ENCODE measurements at regions not wholly inside any gene's neighbourhood (a gene's known extent, or its start where the extent isn't known, plus 50 kb on each side); places are given as distances from the start of the nearest gene placed in this dataset.

DNA sequence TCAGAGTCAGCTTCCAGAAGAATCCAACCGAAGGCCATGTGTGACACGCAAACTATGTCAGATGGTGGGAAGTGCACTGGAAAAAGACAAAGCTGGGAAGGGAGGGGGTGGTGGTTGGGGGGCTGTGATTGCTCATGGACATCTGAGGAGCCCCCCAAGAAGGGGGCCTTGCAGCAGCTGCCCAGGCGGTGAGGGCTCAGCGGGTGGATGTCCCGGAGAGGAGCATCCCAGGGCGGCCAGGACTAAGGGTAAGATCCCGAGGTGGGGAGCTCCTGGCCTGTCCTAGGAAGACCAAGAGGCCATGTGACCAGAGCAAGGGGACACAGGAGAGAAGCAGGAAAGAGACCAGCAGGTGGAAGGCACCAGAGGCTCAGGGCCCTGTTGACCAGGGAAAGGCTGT lies 299.5 kb downstream of the PREX1 start:
- Histone ChIP-seq H3K27me3 (ENCODE audit: control insufficient read depth in 2 of 2, insufficient read depth in 2 of 2, low read length in 2 of 2) (no peaks in the 10 kb centered on the region), H3K4me1 (ENCODE audit: control insufficient read depth in 1 of 2, insufficient read depth in 2 of 2, low read length in 2 of 2) (no peaks in the 10 kb centered on the region), H4K20me1 (ENCODE audit: insufficient read depth, low read length) (no peaks in the 10 kb centered on the region), H3K79me2 (ENCODE audit: insufficient read depth, low read length) (no peaks in the 10 kb centered on the region), H3K4me3 (replicated peaks in 1 of 3; ENCODE audit: low read depth in 2 of 3, low read length in 3 of 3) (no peak overlapping the region), H3K4me2 (replicated peaks; ENCODE audit: extremely low read depth, low read length, poor library complexity, severe bottlenecking) (no peak overlapping the region), H3K9ac (ENCODE audit: insufficient read depth, low read length, poor library complexity, severe bottlenecking) (no peak overlapping the region), H2AFZ (ENCODE audit: insufficient read depth, low read depth, low read length, poor library complexity, severe bottlenecking) (no peak overlapping the region), H3K36me3 (replicated peaks in 1 of 2; ENCODE audit: control insufficient read depth in 1 of 2, insufficient read depth in 2 of 2, low read length in 2 of 2) (no peaks in the 10 kb centered on the region), H3K9me3 (replicated peaks in 1 of 2; ENCODE audit: control insufficient read depth in 1 of 2, insufficient read depth in 1 of 2, low read length in 2 of 2) (no peaks in the 10 kb centered on the region), H3K27ac (ENCODE audit: low read depth in 1 of 2, low read length in 2 of 2) (no peak overlapping the region)
- no peak for DNase-seq
- Mint-ChIP-seq H3K4me1 (no peaks in the 10 kb centered on the region), H3K27me3 (ENCODE audit: low read depth in 3 of 3) (peaks cover 0 to 6% (median 0%) of the 10 kb centered on the region in 3 donors), H3K4me3 (no peak overlapping the region), H3K9me3 (peaks cover 0 to 3% (median 0%) of the 10 kb centered on the region in 7 donors), H3K27ac (no peak overlapping the region), H3K36me3 (no peaks in the 10 kb centered on the region)
- intact Hi-C loops (cut with micrococcal nuclease) = no loop called here
- TF ChIP-seq CTCF (IDR thresholded peaks at IDR 0.05) = no peak
- whole genome bisulfite sequencing (ENCODE audit: insufficient coverage) = 93% methylated on average over 7 of the region's 7 CpGs

DNA sequence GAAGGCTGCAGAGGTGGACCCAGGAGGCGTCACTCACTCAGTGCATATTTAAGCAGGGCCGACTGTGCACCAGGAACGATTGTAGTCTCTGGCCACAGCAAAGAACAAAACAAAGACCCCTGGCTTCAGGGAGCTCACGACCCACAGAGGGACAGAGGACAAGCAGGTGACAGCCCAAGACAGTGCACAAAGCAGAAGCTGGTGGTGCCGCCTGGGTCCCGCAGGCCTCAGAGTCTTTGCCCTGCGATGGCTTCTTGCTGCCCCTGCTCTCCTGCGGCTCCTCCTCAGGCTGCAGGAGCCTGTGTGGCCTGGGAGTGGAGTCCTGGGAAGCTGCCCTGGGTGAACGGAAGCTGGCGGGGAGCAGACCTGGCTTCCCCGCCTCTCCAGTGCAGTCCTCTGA lies 300.0 kb downstream of the PREX1 start:
- no peak overlapping the region for H3K4me3 ChIP-seq (replicated peaks in 1 of 3; ENCODE audit: low read depth in 2 of 3, low read length in 3 of 3)
- H3K27me3 Mint-ChIP-seq (ENCODE audit: low read depth in 3 of 3) = peaks cover 0 to 6% (median 0%) of the 10 kb centered on the region in 3 donors
- no peak overlapping the region for H2AFZ ChIP-seq (ENCODE audit: insufficient read depth, low read depth, low read length, poor library complexity, severe bottlenecking)
- no peak overlapping the region for H3K4me2 ChIP-seq (replicated peaks; ENCODE audit: extremely low read depth, low read length, poor library complexity, severe bottlenecking)
- no peak overlapping the region for H3K4me3 Mint-ChIP-seq
- no peaks in the 10 kb centered on the region for H3K4me1 ChIP-seq (ENCODE audit: control insufficient read depth in 1 of 2, insufficient read depth in 2 of 2, low read length in 2 of 2)
- no peaks in the 10 kb centered on the region for H3K4me1 Mint-ChIP-seq
- no peaks in the 10 kb centered on the region for H3K36me3 ChIP-seq (replicated peaks in 1 of 2; ENCODE audit: control insufficient read depth in 1 of 2, insufficient read depth in 2 of 2, low read length in 2 of 2)
- H4K20me1 ChIP-seq (ENCODE audit: insufficient read depth, low read length) = no peaks in the 10 kb centered on the region
- no peak overlapping the region for H3K27ac Mint-ChIP-seq
- 83% methylated on average over 11 of the region's 11 CpGs for WGBS (ENCODE audit: insufficient coverage)
- H3K9ac ChIP-seq (ENCODE audit: insufficient read depth, low read length, poor library complexity, severe bottlenecking) = no peak overlapping the region
- no peak for TF ChIP-seq CTCF (IDR thresholded peaks at IDR 0.05)
- H3K9me3 Mint-ChIP-seq = peaks cover 0 to 3% (median 0%) of the 10 kb centered on the region in 7 donors
- no peak for DNase-seq
- H3K36me3 Mint-ChIP-seq = no peaks in the 10 kb centered on the region
- intact Hi-C loops (cut with micrococcal nuclease) = no loop called here
- H3K27me3 ChIP-seq (ENCODE audit: control insufficient read depth in 2 of 2, insufficient read depth in 2 of 2, low read length in 2 of 2) = no peaks in the 10 kb centered on the region
- no peaks in the 10 kb centered on the region for H3K9me3 ChIP-seq (replicated peaks in 1 of 2; ENCODE audit: control insufficient read depth in 1 of 2, insufficient read depth in 1 of 2, low read length in 2 of 2)
- no peak overlapping the region for H3K27ac ChIP-seq (ENCODE audit: low read depth in 1 of 2, low read length in 2 of 2)
- H3K79me2 ChIP-seq (ENCODE audit: insufficient read depth, low read length) = no peaks in the 10 kb centered on the region

Data from CD14-positive monocyte (primary cell).